ENCODE measurements at regions not wholly inside any gene's neighbourhood (a gene's known extent, or its start where the extent isn't known, plus 50 kb on each side); places are given as distances from the start of the nearest gene placed in this dataset.

DNA sequence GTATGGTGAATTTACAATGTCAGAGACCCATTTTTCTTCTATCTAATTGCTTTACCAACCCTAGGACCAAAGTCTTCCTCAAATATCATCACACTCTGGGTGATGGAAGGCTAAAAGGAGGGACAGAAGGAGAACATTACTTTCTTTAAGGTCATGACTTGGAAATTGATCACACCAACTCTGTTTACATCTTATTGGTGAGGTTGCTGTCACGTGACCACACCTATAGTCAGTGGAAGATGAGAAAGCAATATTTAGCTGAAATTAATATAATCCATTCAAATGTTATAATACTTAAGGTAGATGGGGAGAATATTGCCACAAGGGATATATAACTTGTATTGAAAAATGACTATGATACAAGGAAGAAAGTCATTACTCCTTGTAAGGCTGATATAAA is 183.6 kb upstream of the SMIM30 start:
- TF ChIP-seq, protein P1, sequence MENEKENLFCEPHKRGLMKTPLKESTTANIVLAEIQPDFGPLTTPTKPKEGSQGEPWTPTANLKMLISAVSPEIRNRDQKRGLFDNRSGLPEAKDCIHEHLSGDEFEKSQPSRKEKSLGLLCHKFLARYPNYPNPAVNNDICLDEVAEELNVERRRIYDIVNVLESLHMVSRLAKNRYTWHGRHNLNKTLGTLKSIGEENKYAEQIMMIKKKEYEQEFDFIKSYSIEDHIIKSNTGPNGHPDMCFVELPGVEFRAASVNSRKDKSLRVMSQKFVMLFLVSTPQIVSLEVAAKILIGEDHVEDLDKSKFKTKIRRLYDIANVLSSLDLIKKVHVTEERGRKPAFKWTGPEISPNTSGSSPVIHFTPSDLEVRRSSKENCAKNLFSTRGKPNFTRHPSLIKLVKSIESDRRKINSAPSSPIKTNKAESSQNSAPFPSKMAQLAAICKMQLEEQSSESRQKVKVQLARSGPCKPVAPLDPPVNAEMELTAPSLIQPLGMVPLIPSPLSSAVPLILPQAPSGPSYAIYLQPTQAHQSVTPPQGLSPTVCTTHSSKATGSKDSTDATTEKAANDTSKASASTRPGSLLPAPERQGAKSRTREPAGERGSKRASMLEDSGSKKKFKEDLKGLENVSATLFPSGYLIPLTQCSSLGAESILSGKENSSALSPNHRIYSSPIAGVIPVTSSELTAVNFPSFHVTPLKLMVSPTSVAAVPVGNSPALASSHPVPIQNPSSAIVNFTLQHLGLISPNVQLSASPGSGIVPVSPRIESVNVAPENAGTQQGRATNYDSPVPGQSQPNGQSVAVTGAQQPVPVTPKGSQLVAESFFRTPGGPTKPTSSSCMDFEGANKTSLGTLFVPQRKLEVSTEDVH (IDR thresholded peaks at IDR 0.05; ENCODE audit: low read depth, partially characterized antibody): no peak
- no peak for TF ChIP-seq NRF1 (conservative IDR thresholded peaks at IDR 0.05; ENCODE audit: low read depth, low read length)
